NCI-H2107 treated with DMSO at 0.1 percent for 48 hours (cell line): ENCODE measurements at regions not wholly inside any gene's neighbourhood (a gene's known extent, or its start where the extent isn't known, plus 50 kb on each side); places are given as distances from the start of the nearest gene placed in this dataset.

Experiments
- DNase-seq: peaks from one replicate; lab custom pipeline; 2025; ENCODE audit not compliant: unreplicated experiment; lab: John Stamatoyannopoulos, UW

- no peak for DNase-seq
These were observed 50.8 kb upstream of the CACNA2D3 start for GRCh38 chr3:54071601-54072000.

GRCh38 chr3:54069961-54070360, 52.4 kb upstream of the CACNA2D3 start:
- no peak for DNase-seq

- no peak for DNase-seq
These were observed 55.2 kb upstream of the CACNA2D3 start for GRCh38 chr3:54067055-54067698.

GRCh38 chr3:54066253-54066652, 56.1 kb upstream of the CACNA2D3 start:
- no peak for DNase-seq

GRCh38 chr3:54065586-54065985, 56.8 kb upstream of the CACNA2D3 start:
- no peak for DNase-seq

GRCh38 chr3:54065140-54065539, 57.2 kb upstream of the CACNA2D3 start:
- DNase-seq, result no peak

- no peak for DNase-seq
These were observed 57.9 kb upstream of the CACNA2D3 start for GRCh38 chr3:54064486-54064885.

GRCh38 chr3:54062546-54062945, 59.8 kb upstream of the CACNA2D3 start:
- DNase-seq, result no peak

- no peak for DNase-seq
These were observed 65.8 kb upstream of the CACNA2D3 start for GRCh38 chr3:54056521-54056920.

- DNase-seq, result no peak
These were observed 68.5 kb upstream of the CACNA2D3 start for GRCh38 chr3:54053882-54054281.

GRCh38 chr3:54053211-54053610, 69.1 kb upstream of the CACNA2D3 start:
- DNase-seq, result no peak

- DNase-seq, result no peak
These were observed 74.8 kb upstream of the CACNA2D3 start for GRCh38 chr3:54047568-54047967.

- no peak for DNase-seq
These were observed 75.6 kb upstream of the CACNA2D3 start for GRCh38 chr3:54046641-54047214.

- DNase-seq, result no peak
These were observed 77.1 kb upstream of the CACNA2D3 start for GRCh38 chr3:54045061-54045815.

GRCh38 chr3:54042259-54042823, 80.0 kb upstream of the CACNA2D3 start:
- DNase-seq, result no peak

- no peak for DNase-seq
These were observed 81.9 kb upstream of the CACNA2D3 start for GRCh38 chr3:54040476-54040875.

- no peak for DNase-seq
These were observed 84.0 kb upstream of the CACNA2D3 start for GRCh38 chr3:54038391-54038790.

GRCh38 chr3:54036543-54036942, 85.8 kb upstream of the CACNA2D3 start:
- no peak for DNase-seq

- no peak for DNase-seq
These were observed 87.4 kb upstream of the CACNA2D3 start for GRCh38 chr3:54034971-54035370.

- no peak for DNase-seq
These were observed 88.6 kb upstream of the CACNA2D3 start for GRCh38 chr3:54033761-54034160.

GRCh38 chr3:54032598-54032997, 89.8 kb upstream of the CACNA2D3 start:
- no peak for DNase-seq

GRCh38 chr3:54028372-54028771, 94.0 kb upstream of the CACNA2D3 start:
- no peak for DNase-seq
